Duodenal mucosa (tissue), 2 donors: ENCODE measurements at regions not wholly inside any gene's neighbourhood (a gene's known extent, or its start where the extent isn't known, plus 50 kb on each side); places are given as distances from the start of the nearest gene placed in this dataset.
"Not testable (repeated sequence)": the region's sequence is repeated elsewhere in the genome, so short reads cannot be mapped to it uniquely, and the experiment has no call there.

ENCODE experiments used
- H3K27ac ChIP-seq: one replicate; pipeline ENCODE4 v1.7.0; 2013; ENCODE audit warnings: low read depth, low read length
- H3K27me3 ChIP-seq, 2 donors: one replicate each; pipeline ENCODE4 v1.7.0; 2013; ENCODE audit warnings: low read length in 2 of 2, control low read depth in 1 of 2; ENCODE audit not compliant: insufficient read depth in 2 of 2, control insufficient read depth in 1 of 2
- H3K36me3 ChIP-seq, 2 donors: one replicate each; pipeline ENCODE4 v1.7.0; 2013; ENCODE audit warnings: low read length in 2 of 2, control low read depth in 1 of 2; ENCODE audit not compliant: insufficient read depth in 2 of 2, control insufficient read depth in 1 of 2
- H3K4me1 ChIP-seq, 2 donors: one replicate each; pipeline ENCODE4 v1.7.0; 2013; ENCODE audit warnings: low read length in 2 of 2, control low read depth in 1 of 2; ENCODE audit not compliant: insufficient read depth in 2 of 2, control insufficient read depth in 1 of 2
- H3K4me3 ChIP-seq, 2 donors: one replicate each; pipeline ENCODE4 v1.7.0; 2013; ENCODE audit warnings: low read length in 2 of 2, low read depth in 1 of 2
- H3K9ac ChIP-seq, 2 donors: one replicate each; pipeline ENCODE4 v1.7.0; 2013; ENCODE audit warnings: low read length in 2 of 2, low read depth in 1 of 2
- H3K9me3 ChIP-seq, 2 donors: one replicate each; pipeline ENCODE4 v1.7.0; 2013; ENCODE audit warnings: low read length in 2 of 2, control low read depth in 1 of 2; ENCODE audit not compliant: control insufficient read depth in 1 of 2

DNA sequence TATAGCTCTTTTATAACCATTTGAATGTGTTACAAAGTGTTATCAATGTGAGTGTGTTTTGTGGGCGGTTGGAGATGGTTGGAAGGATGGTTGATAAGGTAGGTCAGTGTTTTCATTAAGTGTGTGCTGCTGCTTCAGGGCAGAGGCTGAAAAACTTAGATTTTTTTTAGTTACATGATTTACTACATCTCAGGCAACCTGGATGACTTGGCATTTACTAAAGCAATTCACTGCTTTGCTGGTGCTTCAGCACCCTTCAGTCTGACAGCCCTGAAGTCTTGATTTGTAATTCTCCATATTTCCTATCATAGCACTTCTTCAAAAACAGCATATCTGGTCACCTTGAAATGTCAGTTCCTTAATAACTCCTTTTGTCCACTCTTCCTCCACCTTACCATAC is 151.8 kb downstream of the KBTBD2 start:
- not testable (repeated sequence) for H3K9me3 ChIP-seq, H3K36me3 ChIP-seq, H3K4me1 ChIP-seq, H3K27me3 ChIP-seq, H3K9ac ChIP-seq, H3K4me3 ChIP-seq, H3K27ac ChIP-seq

DNA sequence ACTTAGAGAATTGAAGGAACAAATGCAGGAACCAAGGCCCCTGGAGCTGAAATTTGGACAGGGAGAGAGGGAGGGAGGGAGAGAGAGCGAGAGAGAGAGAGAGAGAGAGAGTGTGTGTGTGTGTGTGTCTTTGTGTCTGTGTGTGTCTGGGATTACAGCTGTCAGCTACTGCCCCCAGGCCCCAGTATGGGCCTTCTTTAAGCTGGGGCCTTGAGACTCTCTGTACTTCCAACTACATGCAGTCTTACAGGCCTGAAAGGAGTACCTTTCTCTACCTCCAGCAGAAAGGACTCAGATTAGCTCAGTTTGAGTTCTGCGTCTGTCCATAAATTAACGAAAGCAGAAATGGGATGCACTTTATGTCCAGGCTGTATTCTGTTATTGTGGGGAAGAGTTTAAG is 153.2 kb downstream of the KBTBD2 start:
- H3K27ac ChIP-seq, H3K27me3 ChIP-seq, H3K9me3 ChIP-seq, H3K9ac ChIP-seq, H3K36me3 ChIP-seq, H3K4me1 ChIP-seq, H3K4me3 ChIP-seq: not testable (repeated sequence)

GRCh38 chr7:32732767-32733166 is 158.8 kb downstream of the KBTBD2 start:
- not testable (repeated sequence) for H3K9ac ChIP-seq, H3K9me3 ChIP-seq, H3K27ac ChIP-seq, H3K4me3 ChIP-seq, H3K4me1 ChIP-seq, H3K27me3 ChIP-seq, H3K36me3 ChIP-seq

DNA sequence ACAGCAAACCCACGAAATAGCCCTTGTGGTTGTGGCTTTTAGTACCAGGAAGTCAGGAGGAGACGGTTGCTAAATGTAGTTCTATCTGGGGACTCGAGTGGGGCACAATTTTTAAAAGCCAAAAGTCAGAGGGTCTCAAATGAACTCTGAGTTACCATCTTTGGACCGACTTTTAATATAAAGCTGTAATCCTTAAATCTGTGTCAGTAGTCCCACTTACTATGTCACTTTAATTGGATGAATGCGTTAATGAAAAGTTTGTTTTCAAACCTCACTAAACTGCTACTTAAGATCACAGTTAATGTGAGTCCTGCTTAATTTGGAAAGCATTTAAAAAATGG is 162.3 kb downstream of the KBTBD2 start:
- H3K9me3 ChIP-seq, H3K36me3 ChIP-seq, H3K4me1 ChIP-seq, H3K9ac ChIP-seq, H3K27ac ChIP-seq, H3K27me3 ChIP-seq: not testable (repeated sequence)
- peak overlapping the region; percentile 29 to 45 for H3K4me3 ChIP-seq

- H3K9me3 ChIP-seq, H3K27me3 ChIP-seq, H3K4me1 ChIP-seq, H3K36me3 ChIP-seq: not testable (repeated sequence)
- peak overlapping the region; percentile 43 to 73 for H3K4me3 ChIP-seq
- peak overlapping the region in 1 of 2 donors; percentile 54 for H3K9ac ChIP-seq
- H3K27ac ChIP-seq = peak overlapping the region; percentile 56
Observed at GRCh38 chr7:32728412-32729334, 162.9 kb downstream of the KBTBD2 start.

DNA sequence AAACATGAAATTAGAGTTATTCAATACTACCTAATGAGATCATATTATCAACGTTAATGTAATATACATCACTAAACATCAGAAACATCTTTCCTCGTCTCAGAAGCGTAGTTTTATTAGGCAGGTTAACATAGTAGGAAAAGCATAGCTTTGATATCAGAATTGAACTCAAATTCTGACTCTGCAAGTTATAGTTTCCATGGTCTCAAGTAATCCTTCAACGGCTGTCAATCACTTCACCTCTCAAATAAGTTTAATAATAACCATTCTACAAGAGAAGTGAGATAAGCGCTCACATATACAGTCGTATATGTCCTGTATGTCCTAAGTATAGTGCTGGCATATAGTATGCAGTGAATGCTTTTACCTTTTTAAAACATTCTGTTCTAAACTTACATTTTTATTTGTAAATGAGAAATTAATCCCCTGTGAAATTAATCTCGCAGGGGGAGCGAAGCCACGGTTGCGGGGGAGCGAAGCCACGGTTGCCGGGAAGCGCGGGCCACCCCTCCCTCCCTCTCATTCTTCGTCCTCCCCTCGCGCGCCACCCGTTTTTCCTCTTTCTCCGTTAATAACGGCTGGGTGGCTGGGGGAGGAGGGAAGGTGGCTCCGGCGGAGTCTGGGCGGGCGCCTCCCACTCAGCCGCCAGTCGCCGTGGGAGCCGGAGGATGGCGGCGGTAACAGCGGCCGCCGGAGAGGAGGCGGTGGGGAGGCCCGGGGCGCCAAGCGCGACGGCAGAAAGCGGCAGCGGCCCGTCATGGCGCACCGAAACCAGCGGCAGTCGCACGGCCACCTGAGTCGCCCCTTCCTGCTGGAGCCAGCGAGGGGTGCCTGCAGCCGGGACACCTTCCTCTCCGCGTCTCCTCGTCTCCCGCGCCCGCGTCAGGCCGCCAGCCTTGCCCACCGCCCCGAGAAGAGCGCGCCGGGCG is 163.8 kb downstream of the KBTBD2 start:
- not testable (repeated sequence) for H3K27me3 ChIP-seq, H3K9me3 ChIP-seq, H3K36me3 ChIP-seq, H3K4me1 ChIP-seq
- Histone ChIP-seq H3K9ac (peak overlapping the region in 1 of 2 donors; percentile 54), H3K4me3 (peak overlapping the region; percentile 43 to 73), H3K27ac (peak overlapping the region; percentile 56)

DNA sequence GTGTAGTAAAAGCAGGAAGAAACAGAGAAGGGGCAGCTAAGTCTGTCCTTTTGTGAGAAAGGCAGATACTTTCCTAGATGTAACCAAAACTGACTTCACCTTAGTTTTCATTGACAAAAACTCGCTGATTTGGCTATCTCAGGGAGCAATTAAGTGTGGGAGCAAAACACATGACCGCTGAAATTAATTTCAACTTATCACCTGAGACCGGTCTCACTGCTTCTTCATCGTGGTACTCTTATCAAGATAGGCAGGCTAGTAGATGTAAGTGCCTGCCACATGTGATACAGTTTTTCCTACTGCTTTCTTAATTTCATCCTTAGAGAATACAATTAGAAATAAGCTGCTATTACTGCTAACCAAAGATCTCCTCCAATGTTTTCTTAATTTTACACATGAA is 168.7 kb downstream of the KBTBD2 start:
- not testable (repeated sequence) for H3K27ac ChIP-seq, H3K27me3 ChIP-seq, H3K4me3 ChIP-seq, H3K9ac ChIP-seq, H3K9me3 ChIP-seq, H3K4me1 ChIP-seq, H3K36me3 ChIP-seq

GRCh38 chr7:32694182-32694581 is 197.4 kb downstream of the KBTBD2 start:
- Histone ChIP-seq H3K27me3 (no peaks in the 10 kb centered on the region), H3K4me3 (no peak overlapping the region), H3K9me3 (no peaks in the 10 kb centered on the region), H3K27ac (no peak overlapping the region), H3K36me3 (no peaks in the 10 kb centered on the region), H3K9ac (no peak overlapping the region), H3K4me1 (no peaks in the 10 kb centered on the region)

DNA sequence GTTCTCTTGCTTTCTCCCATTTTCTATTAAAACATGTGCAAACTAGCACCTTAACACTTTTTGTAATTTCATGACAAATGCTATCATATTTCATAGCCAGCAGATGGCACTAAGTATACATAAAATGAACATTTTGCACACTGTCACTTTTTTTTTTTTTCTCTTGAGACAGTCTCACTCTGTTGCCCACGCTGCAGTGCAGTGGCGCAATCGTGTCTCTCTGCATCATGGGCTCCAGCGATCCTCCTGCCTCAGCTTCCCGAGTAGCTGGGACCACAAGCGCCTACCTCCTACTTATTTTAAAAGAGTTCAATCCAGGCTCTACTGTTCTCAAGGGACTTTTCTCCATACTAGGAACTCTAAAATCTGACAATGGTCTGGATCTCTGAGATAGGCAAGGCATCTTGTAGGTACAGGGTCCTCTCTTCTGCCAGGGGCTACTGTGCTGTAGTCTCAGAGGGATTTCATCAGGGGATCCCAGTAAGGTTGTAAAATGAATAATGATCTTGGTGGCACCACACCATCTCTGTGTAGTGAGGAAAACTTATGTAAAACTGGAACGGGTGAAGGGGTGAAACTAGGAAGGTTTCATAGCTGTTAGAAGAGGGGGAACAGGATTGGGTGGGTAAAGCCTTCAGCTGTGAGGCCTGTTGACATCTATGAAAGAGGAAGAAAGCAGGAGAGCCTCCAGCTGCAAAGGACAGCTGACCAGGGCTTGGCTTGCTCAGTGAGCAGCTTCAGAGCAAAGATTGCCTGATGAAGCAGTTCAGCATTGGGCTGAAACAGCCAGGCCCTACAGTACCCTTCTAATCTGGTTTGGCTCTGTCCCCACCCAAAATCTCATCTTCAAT is 196.9 kb downstream of the AVL9 start:
- H3K4me1 ChIP-seq, H3K36me3 ChIP-seq, H3K9me3 ChIP-seq, H3K27ac ChIP-seq, H3K9ac ChIP-seq, H3K4me3 ChIP-seq, H3K27me3 ChIP-seq: not testable (repeated sequence)

GRCh38 chr7:32688092-32688491 is 192.8 kb downstream of the AVL9 start:
- not testable (repeated sequence) for H3K4me1 ChIP-seq, H3K9ac ChIP-seq

More at GRCh38 chr7:32688092-32688491, 192.8 kb downstream of the AVL9 start:
- not testable (repeated sequence) for H3K4me3 ChIP-seq, H3K27ac ChIP-seq, H3K9me3 ChIP-seq, H3K36me3 ChIP-seq, H3K27me3 ChIP-seq
